Hepatic stellate cell (primary cell): ENCODE measurements at regions not wholly inside any gene's neighbourhood (a gene's known extent, or its start where the extent isn't known, plus 50 kb on each side); places are given as distances from the start of the nearest gene placed in this dataset.

ENCODE experiments used
- DNase-seq: peaks from one replicate; pipeline ENCODE4 v3.0.0; 2011; ENCODE audit warnings: low spot score

DNA sequence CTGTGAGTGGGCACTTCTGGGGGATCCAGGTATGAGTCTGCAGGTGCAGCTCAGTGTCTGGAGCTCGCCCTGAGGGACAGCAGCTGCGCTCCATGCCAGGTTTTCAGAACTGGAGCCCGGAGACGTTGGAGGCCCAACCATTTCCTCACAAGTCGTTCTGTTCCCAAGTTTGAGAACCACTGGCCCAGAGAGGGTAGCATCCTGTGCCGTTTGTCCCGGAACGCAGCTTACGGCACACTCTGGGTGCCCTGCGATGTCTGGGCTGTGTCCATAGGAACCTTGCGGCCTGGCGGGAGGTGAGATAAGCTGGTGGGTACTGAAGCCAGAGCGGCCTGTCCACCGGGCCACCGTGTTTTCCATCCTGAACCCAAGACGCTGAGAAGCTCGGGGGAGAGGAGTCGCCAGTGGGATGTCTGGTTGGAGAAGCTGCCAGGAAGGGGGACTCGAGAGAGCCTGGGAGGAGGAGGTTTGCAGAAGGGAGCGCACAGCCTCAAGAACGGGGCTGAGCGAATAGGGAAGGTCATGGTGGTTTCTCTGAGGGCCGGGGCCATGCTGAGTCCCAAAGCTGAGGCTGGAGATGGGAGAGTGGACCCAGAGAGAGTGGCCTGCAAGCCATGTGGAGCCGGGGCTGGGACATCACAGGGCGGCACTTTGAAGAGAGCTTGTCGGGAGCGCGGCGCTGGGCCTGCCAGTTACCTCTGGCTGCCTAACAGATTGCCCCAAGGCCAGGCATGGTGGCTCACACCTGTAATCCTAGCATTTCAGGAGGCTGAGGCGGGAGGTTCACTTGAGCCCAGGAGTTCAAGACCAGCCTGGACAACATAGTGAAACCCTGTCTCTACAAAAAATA lies 211.0 kb upstream of the GSE1 start:
- no peak for DNase-seq

DNA sequence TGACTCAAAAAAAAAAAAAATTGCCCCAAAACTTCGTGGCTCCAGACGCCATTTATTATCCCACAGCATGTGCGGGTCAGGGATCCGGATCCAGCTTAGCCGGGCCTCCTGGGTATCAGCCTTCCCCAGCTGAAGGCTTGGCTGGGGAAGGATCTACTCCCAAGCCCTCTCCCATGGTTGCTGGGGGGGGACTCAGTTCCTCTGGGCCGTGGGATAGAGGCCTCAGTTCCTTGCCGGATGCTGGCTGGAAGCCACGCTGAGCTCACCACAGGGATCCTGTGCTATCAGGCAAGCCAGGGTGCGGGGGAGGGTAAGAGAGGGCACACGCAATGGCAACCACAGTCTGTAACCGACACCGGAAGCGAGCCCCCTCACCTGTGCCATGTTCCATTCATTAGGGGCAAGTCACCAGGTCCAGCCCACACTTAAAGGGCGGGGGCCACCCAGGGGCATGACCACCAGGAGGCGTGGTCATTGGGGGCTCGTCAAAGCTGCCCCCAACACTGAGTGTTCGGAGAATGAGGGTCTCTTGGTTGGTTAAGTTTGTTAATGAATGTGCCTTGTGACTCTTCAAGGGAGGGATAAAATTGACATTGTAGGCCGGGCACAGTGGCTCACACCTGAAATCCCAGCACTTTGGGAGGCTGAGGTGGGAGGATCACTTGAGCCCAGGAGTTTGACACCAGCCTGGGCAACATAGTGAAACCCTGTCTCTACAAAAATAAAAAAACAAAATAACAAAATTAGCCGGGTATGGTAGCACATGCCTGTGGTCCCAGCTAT lies 210.0 kb upstream of the GSE1 start:
- DNase-seq: peak; percentile 84

DNA sequence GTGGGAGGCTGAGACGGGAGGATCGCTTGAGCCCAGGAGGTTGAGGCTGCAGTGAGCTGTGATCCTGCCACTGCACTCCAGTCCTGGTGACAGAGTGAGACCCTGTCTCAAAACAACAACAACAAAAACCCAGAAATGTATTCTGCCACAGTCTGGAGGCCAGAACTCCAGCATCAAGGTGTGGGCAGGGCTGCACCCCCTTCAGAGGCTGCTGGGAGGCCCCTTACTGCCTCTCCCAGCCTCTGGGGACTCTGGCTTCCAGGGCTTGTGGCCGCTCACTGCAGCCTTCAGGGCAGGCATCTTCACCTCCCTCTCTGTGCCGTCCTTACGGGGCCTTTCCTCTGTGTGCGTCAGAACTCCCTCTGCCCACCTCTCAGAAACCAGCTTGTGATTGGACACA lies 209.4 kb upstream of the GSE1 start:
- DNase-seq: no peak

DNA sequence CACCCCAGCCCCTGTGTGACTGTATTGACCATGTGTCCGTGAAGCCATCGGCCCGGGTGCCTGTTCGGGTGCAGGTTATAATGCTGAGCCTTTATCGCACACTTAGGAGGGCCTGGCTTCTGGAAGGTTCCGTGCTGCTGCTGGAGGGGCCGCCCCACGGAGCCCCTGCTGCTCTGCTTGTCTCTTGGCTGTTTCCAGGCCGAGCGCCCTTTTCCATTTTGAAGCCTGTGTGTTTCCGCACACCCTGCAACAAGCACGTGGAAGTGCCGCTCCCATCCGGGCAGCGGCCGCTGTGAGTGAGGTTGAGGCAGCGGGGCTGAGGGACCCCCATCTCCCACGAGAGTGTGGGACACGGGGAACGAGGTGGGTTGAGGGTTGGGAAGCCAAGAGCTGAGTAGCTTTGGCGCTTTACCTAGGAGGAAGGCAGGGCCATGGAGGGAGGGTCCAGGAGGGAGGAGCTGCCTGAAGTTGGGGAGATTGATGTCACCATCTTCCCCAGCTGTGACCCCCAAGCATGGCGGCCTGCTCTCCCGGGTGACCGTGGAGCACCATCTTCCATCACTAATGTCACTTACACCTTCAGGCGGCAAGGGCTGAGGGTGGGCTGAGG lies 200.1 kb upstream of the GSE1 start:
- DNase-seq: no peak

DNA sequence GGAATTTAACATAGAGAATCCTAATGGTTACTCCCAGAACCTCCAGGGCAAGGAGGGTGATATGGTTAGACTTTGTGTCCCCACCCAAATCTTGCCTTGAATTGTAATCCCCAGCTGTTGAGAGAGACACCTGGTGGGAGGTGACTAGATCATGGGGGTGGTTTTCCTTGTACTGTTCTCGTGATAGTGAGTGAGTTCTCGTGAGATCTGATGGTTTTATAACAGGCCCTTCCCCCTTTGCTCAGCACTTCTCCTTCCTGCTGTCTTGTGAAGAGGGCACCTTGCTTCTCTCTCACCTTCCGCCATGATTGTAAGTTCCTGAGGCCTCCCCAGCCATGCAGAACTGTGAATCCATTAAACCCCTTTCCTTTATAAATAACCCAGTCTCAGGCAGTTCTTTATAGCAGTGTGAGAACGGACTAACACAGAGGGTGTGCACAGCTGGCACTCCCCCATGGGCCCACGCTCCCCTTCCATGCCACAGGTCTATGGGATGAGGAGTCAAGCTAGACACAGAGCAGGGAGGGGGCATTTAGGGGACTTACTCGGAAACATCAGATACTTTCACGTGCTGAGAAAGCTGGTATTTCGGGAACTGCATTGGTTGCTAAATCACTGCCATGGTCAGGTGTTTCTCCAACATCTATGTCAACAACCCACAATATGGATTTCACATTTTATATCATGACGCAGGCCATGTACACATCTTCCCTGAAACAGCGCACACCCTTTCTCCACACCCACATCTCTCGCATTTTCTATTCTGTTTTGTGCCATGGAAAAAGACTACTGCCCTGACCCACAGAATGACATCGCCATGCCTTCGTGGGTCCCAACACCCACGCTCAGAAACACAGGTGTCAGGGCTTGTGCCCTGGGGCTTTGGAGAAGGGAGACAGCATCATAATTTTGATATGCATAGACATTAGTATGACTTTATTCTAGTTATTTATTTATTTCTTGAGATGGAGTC lies 199.1 kb upstream of the GSE1 start:
- DNase-seq: no peak

DNA sequence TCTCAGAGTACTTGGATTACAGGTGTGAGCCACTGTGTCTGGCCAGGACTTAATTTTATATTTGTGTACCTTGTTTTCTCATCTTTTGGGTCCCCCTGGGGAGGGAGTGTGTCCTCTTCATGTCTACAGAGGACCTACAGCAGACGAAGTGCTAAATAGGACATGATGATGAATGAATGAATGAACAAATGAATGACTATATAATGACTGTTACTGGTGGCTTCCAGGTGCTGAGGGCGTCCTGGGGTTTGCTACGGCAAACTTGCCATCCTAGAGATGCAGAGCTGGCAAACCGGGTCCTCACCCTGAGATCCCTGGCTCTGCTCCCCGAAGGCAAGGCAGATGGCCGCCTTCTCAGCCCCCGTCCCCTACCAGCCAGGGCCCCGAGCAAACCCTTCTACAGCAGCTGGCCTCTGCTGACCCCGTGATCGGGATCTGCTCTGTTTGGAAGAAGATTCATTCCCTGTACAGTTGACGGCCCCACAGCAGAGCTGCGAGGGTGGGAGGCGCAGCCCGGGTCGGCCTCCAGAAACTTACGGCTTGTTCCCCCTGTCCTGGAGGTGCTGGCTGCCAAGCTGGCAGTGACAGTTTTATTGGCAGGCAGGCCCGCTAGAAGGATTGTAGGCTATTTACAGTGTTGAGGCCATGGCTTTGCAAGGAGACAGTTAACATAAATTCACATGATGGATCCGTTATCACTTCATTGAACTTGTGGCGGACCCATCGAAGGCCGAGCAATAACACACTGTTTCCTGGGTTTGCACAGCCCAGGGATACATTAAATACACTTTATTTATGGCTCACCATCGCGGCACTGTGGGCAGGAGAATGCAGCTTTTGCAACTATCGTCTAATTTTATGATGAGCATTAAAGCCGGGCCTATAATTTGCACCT lies 197.7 kb upstream of the GSE1 start:
- DNase-seq: no peak

DNA sequence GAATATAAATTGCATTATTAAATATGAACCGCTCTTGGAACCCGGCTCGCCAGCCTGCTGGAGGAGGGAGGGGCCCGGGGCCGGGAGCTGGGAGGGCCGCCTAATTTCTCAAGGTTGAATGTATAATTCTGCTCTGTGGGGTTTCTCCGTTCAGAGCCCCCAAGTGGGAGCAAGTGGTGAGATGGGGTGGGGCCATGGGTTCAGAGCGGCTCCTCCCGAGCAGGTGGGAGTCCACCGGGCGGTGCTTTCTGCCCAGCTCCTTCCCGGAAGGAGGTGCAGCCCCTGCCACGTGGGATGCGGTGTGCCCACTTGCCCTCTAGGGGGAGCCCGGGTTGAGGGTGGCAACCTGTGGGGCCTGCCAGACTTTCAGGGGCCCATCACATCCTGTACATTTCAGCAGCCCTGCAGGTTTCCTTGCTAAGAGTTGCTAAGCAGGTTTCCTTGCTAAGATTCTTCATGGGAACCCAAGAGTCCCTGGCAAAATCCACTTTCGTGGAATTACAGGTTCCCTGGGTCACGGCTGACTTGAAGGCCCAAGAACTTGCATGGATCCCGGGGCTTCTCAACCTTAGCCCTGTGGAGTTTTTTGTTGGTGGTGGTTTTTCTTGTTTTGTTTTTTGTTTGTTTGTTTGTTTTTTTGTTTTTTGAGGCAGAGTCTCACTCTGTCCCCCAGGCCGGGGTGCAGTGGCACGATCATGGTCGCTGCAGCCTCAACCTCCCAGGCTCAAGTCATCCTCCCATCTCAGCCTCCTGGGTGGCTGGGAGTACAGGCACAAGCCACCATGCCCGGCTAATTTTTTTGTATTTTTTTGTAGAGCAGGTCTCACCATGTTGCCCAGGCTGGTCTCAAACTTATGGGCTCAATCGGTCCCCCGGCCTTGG lies 196.7 kb upstream of the GSE1 start:
- DNase-seq: peak; percentile 60

DNA sequence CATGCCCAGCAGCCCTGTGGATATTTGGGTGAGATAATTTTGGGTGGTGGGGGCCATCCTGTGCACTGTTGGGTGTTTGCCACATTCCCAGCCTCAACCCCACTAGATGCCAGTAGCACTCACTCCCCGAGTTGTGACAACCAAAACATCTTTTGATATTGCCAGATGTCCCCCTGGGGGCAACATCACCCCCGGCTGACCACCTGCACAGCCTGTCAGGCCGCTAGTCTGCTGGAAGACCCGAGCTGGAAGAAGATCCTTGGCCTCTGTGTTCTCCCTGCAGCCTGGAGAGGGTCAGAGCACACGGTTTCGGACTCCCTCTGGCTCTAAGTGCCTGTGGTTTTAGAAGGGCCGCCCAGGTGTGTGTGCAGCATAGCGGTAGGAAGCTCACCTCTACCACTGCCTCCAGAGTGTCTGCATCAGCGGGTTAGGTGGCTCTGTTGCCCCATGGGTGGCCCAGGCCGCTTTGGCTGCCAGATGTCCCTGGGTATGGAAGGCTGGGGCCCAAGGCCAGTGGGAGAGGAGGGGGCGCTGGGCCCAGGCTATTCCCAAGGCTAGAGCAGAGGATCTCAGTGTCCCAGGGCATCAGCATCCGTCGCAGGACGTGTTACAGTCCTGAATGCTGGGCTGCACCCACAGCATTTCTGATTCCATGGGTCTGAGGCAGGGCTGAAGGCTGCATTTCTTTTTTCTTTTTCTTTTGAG lies 195.8 kb upstream of the GSE1 start:
- no peak for DNase-seq

DNA sequence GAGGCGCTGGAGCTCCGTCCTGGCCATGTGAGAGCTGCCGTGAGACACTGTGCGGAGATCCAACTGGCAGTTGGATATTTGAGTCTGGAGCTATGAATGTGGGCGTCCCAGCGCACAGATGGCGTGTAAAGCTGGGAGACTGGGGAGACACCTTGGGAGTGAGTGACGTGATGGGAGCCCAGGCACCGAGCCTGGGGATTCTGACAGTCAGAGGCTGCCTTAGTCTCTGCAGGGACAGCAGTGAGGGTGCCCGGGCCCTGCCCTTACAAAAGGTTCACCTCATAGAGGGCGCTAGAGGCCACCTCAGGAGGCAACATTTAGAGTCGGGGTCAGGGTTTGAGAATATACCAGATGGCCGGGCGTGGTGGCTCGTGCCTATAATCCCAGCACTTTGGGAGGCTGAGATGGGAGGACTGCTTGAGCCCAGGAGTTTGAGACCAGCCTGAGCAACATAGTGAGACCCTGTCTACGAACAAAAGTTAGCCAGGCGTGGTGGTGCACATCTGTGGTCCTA lies 194.1 kb upstream of the GSE1 start:
- no peak for DNase-seq

DNA sequence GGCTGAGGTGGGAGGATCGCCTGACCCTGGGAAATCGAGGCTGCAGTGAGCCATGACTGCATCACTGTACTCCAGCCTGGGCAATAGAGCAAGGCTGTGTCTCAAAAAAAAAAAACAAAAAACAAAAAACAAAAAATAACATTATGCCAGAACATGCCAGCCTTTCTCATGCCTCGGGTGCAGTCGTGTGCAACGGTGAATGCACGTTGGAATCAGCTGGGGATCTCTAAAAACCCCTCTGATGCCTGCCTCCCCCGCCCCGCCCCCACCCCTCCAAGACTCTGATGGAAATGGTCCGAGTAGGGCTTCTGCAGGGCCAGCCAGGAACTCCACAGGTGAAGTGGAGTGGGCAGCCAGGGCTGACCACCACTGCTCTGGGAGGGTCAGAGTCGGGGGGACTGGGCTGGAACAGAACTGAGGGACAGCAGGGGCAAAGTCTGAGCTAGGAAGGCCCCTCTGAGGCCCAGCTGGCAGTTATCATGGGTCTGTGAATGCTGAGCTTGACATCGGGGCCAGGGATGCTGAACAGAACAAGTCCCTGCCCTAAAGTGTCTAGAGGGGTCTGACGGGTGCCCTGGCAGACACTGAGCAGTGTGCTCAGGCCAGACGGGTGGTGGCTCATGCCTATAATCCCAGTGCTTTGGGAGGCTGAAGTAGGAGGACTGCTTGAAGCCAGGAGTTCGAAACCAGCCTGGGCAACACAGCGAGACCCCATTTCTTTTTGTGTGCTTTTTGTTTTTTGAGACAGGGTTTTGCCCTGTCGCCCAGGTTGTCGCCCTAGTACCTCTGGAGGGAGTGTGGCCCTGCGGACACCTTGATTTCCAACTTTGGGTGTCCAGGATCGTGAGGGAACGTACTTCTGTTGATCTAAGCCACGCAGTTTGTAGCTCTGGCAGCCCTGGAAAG lies 193.4 kb upstream of the GSE1 start:
- no peak for DNase-seq

DNA sequence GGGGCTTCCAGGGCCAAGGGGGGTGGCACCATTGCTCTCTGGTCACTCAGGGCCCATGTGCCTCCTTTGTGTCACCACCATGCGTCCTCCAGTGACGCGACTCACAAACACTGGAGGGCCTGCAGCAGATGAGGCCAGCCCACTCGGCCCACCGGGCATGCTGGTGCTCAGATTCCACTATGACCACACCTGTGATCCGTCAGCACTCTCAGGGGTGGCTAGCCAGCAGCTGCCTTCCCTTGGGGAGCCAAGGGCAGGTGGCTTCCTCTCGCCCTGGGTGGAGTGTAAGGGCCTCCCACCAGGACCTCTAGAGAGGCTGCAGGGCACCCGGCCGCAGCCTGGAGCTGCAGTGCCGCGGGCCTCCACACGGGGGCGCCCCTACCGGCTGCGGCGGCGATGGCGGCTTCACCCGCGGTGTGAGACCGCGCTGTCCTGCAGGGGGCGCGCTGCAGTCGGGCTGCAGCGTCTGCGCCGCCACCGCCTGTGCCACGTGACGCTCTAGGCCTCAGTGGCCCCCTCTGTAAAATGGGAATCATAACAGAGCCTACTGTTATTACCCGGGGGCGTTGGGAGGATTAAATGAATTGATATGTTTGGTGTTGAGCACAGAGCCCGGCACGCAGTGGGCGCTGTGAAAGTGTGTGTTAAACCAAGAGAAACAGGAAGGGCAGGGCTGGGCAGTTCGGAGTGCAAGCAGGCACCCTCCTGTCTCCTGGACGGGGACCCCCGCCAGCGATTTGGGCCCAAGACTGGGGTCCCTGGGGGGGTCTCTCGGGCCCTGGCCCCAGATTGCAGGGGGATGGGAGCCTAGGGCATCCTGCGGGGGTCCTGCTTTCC lies 192.4 kb upstream of the GSE1 start:
- DNase-seq: peak; percentile 70

DNA sequence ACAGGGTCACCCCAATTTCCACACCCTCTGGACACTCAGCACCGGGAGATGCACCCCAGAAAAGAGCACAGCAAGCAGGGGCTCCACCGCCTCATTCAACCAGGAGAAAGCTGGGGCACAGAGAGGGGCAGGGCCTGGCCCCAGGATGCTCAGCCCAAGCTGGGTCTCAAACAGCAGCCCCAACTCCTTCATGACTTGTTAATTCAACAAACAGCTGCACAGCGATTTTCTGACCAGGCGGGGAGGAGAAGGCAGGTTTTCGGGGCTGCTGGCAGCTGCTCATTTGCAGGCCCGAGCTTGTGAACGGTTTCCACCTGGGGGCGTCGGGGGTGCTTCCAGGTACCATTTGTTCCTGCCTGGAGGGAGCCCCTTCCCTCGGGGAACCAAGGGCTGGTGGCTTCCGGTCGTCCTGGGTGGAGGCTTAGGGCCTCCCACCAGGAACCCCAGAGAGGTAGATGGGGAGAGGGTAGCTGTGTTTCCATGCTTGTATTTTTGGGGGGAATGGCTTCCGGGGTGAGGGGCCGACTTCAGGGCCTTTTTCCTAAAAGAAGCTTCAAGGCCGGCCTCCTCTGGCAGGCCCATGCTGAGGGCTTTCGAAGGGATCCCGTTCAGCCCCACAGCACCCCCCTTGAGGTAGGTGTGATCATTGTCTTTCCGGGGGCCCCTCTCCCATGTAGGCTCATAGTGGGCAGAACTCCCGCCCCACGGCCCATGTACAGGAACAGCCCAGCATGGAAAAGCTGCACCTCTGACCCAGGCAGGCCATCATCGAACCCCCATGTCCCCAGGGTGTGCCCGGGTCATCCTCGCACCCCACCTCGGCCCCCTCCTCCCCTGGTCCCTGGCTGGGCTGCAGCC lies 191.6 kb upstream of the GSE1 start:
- no peak for DNase-seq

DNA sequence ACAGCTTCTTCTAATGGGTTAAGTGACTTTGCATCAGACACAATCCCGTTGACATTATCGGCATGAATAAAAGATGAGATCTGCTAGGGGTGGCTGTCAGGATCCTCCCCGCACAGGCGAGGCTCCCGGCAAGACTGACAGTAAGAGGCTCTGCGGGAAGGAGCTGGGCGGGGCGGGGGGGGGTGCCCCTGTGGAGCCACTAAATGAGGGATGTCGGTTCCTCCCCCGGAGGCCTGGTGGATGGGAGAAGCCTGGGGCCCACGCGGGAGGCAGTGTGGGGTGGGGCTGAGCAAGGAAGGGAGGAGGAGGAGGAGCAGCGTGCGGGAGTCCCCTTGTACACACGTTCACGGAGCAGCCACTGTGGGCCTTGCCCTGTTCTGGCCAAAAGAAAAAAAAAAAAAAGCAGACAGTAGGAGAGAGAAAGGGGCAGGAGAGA lies 190.9 kb upstream of the GSE1 start:
- no peak for DNase-seq

DNA sequence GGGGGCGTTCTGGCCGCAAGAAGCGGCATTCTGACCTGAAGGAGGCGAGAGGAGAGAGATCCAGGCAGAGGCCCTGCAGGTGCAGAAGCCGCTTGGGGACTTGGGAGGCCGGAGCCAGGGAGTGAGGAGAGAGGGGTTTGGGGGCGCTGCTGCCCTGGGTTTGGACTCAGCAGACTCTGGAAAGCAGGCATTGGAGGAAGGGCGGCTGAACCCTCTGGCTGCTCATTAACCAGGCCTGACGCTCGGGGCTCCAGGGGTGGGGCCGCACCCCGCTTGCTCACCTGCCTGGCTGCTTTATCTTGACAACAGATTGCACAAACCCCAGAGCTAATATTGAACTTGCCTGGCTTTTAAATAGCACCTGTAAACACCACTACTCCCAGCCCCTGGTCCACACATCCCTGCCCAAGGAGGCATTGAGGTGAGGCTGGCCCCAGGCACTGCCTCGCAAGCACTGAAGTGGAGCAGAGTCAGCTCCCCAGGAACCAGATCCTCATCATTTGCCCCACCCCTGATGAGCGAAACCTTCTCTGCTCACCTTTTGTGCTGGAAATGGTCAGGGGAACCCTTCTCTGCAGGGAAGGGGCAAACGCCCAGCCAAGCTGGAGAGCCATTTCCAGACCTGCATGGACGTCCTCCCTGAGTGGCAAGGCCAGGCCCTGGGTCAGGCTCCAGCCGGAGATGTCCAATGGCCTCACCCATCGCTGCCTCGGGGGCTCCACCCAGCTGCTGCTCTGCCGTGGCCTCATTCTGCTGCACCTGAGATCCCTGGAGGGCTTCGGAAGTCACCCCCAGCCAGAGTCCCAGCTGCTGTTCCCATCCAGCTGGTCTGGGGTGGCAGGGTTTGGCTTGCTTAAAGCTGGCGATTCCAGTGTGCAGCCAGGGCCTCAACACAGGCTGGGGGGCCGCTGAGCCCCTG lies 190.2 kb upstream of the GSE1 start:
- DNase-seq: no peak

DNA sequence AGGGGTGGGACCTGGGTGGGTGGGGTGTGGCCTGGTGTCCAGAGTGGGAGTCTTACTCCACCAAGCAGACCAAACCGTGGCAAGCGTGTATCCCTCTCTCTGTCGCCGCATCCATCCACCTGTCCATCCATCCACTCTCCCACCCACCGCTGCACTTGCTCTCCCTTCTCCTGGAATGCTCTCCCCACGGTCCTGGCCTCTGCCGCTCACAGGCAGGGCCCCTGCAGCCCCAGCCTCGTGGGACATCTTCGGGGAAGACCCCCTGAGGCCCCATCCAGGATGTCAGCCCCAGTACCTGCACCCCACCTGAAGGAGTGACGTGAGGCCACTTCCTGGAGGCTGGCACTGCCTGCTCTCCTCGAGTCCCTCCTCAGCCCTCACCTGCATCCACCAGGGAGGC lies 189.5 kb upstream of the GSE1 start:
- DNase-seq: no peak
